Aorta (tissue), 5 donors: ENCODE measurements at regions not wholly inside any gene's neighbourhood (a gene's known extent, or its start where the extent isn't known, plus 50 kb on each side); places are given as distances from the start of the nearest gene placed in this dataset.

ENCODE experiments used
- ATAC-seq: fragments of 200-7000 bp; cut with Tn5 transposase; one replicate; pipeline ENCODE4 v1.9.1; 2022; ENCODE audit warnings: moderate library complexity; ENCODE audit not compliant: low FRiP score
- DNase-seq, 2 donors: peaks; one replicate each; pipeline ENCODE4 v3.0.0-alpha.2; 2020
- H3K27ac ChIP-seq, 2 donors: one replicate each; pipeline ENCODE4 v1.5.1; 2013; ENCODE audit warnings: low read length in 2 of 2, mild to moderate bottlenecking in 2 of 2, moderate library complexity in 2 of 2, control low read depth in 1 of 2, inconsistent platforms in 1 of 2, low read depth in 1 of 2
- H3K27me3 ChIP-seq, 2 donors: one replicate each; pipeline ENCODE4 v1.6.1; 2013; ENCODE audit warnings: control low read depth in 1 of 2, low read length in 1 of 2, mild to moderate bottlenecking in 1 of 2, moderate library complexity in 1 of 2; ENCODE audit not compliant: insufficient read depth in 2 of 2, control insufficient read depth in 1 of 2
- H3K36me3 ChIP-seq, 2 donors: one replicate each; pipeline ENCODE4 v1.6.1; 2013; ENCODE audit warnings: control low read depth in 1 of 2, low read length in 1 of 2, mild to moderate bottlenecking in 1 of 2; ENCODE audit not compliant: insufficient read depth in 2 of 2, control insufficient read depth in 1 of 2
- H3K4me1 ChIP-seq, 2 donors: one replicate each; pipeline ENCODE4 v1.6.1; 2013; ENCODE audit warnings: low read length in 2 of 2, control low read depth in 1 of 2, mild to moderate bottlenecking in 1 of 2, moderate library complexity in 1 of 2; ENCODE audit not compliant: insufficient read depth in 2 of 2, control insufficient read depth in 1 of 2
- H3K4me3 ChIP-seq, 2 donors: one replicate each; pipeline ENCODE4 v1.5.1; 2013; ENCODE audit warnings: low read length in 2 of 2, control low read depth in 1 of 2, mild to moderate bottlenecking in 1 of 2
- H3K9me3 ChIP-seq: one replicate; pipeline ENCODE4 v1.6.1; 2013; ENCODE audit warnings: mild to moderate bottlenecking, low read length; ENCODE audit not compliant: control insufficient read depth
- WGBS, 2 donors: extraction: QIAGEN DNeasy Blood & Tissue Kit; methylation state at CpG; one replicate each; pipeline ENCODE4 v1.1.7; 2013; 5-methylcytosine and 5-hydroxymethylcytosine counted together
- intact Hi-C, 2 donors: fragments of 100-400 bp; cut with DNase I; formaldehyde crosslinking; loops; one replicate each; pipeline versions ENCODE4 v1.14.2 to v1.15.0; 2022
- donor health status: healthy with polysubstance abuse.
- donor health status: Bipolar disorder and iron deficiency.
- donor health status: DM: no; HTN: no; CAD: no.
- donor health status: DM: no; HTN: no; CAD: no.
- donor health status: DM: yes; HTN: yes; CAD: no.

GRCh38 chr5:2903451-2904395, 152.2 kb upstream of the IRX2 start:
- DNase-seq (no peak), ATAC-seq (no peak)
- H3K36me3 ChIP-seq: no peaks in the 10 kb centered on the region
- no peak overlapping the region for H3K4me3 ChIP-seq
- H3K27me3 ChIP-seq: no peaks in the 10 kb centered on the region
- H3K4me1 ChIP-seq: no peaks in the 10 kb centered on the region
- intact Hi-C loops: no loop called here
- 88 to 93% methylated on average over 30 of the region's 30 CpGs for WGBS, 2 donors
- no peak overlapping the region for H3K27ac ChIP-seq
- H3K9me3 ChIP-seq: peaks cover 2% of the 10 kb centered on the region

- no peak for DNase-seq
- no peaks in the 10 kb centered on the region for H3K36me3 ChIP-seq
- H3K27ac ChIP-seq: no peak overlapping the region
- WGBS, 2 donors: 74 to 79% methylated on average over 13 of the region's 13 CpGs
- no peak overlapping the region for H3K4me3 ChIP-seq
- intact Hi-C loops: no loop called here
- H3K4me1 ChIP-seq: no peaks in the 10 kb centered on the region
- H3K27me3 ChIP-seq: no peaks in the 10 kb centered on the region
- peaks cover 2% of the 10 kb centered on the region for H3K9me3 ChIP-seq
- no peak for ATAC-seq
These were observed 151.3 kb upstream of the IRX2 start for GRCh38 chr5:2902742-2903297.

- Histone ChIP-seq H3K9me3 (peaks cover 2% of the 10 kb centered on the region), H3K36me3 (no peaks in the 10 kb centered on the region), H3K27me3 (no peaks in the 10 kb centered on the region), H3K4me3 (no peak overlapping the region), H3K4me1 (no peaks in the 10 kb centered on the region), H3K27ac (no peak overlapping the region)
- ATAC-seq (no peak), DNase-seq (no peak)
- intact Hi-C loops: no loop called here
- WGBS, 2 donors: 67 to 86% methylated on average over 5 of the region's 5 CpGs
These were observed 150.7 kb upstream of the IRX2 start for GRCh38 chr5:2902186-2902585.

GRCh38 chr5:2901511-2901910, 150.0 kb upstream of the IRX2 start:
- no peak overlapping the region for H3K4me3 ChIP-seq
- no peak for DNase-seq
- H3K4me1 ChIP-seq: no peaks in the 10 kb centered on the region
- no peak for ATAC-seq
- intact Hi-C loops: no loop called here
- no peaks in the 10 kb centered on the region for H3K27me3 ChIP-seq
- no peaks in the 10 kb centered on the region for H3K36me3 ChIP-seq
- H3K9me3 ChIP-seq: peaks cover 2% of the 10 kb centered on the region
- no peak overlapping the region for H3K27ac ChIP-seq
- 63 to 68% methylated on average over 10 of the region's 10 CpGs for WGBS, 2 donors

GRCh38 chr5:2901096-2901495, 149.6 kb upstream of the IRX2 start:
- Histone ChIP-seq H3K9me3 (peaks cover 2% of the 10 kb centered on the region), H3K27ac (no peak overlapping the region), H3K4me1 (no peaks in the 10 kb centered on the region), H3K27me3 (no peaks in the 10 kb centered on the region), H3K36me3 (no peaks in the 10 kb centered on the region), H3K4me3 (no peak overlapping the region)
- 73 to 80% methylated on average over 6 of the region's 6 CpGs for WGBS, 2 donors
- intact Hi-C loops: no loop called here
- ATAC-seq (no peak), DNase-seq (no peak)

GRCh38 chr5:2900360-2900759, 148.9 kb upstream of the IRX2 start:
- no peaks in the 10 kb centered on the region for H3K36me3 ChIP-seq
- ATAC-seq (no peak), DNase-seq (no peak)
- no peak overlapping the region for H3K4me3 ChIP-seq
- peaks cover 2% of the 10 kb centered on the region for H3K9me3 ChIP-seq
- no peaks in the 10 kb centered on the region for H3K27me3 ChIP-seq
- intact Hi-C loops: no loop called here
- H3K27ac ChIP-seq: no peak overlapping the region
- no peaks in the 10 kb centered on the region for H3K4me1 ChIP-seq

GRCh38 chr5:2899311-2899710, 147.8 kb upstream of the IRX2 start:
- WGBS, 2 donors: 79 to 80% methylated on average over 9 of the region's 9 CpGs
- Histone ChIP-seq H3K4me3 (no peak overlapping the region), H3K4me1 (no peaks in the 10 kb centered on the region), H3K27me3 (no peaks in the 10 kb centered on the region), H3K27ac (no peak overlapping the region), H3K9me3 (no peaks in the 10 kb centered on the region), H3K36me3 (no peaks in the 10 kb centered on the region)
- ATAC-seq (no peak), DNase-seq (no peak)
- intact Hi-C loops: no loop called here

- whole genome bisulfite sequencing, 2 donors: 69 to 78% methylated on average over 5 of the region's 5 CpGs
- intact Hi-C loops: no loop called here
- DNase-seq (no peak), ATAC-seq (no peak)
- Histone ChIP-seq H3K4me3 (no peak overlapping the region), H3K36me3 (no peaks in the 10 kb centered on the region), H3K27me3 (no peaks in the 10 kb centered on the region), H3K9me3 (no peaks in the 10 kb centered on the region), H3K4me1 (no peaks in the 10 kb centered on the region), H3K27ac (no peak overlapping the region)
These were observed 147.2 kb upstream of the IRX2 start for GRCh38 chr5:2898661-2899060.
